Retinal pigment epithelial cell (primary cell): ENCODE measurements at regions not wholly inside any gene's neighbourhood (a gene's known extent, or its start where the extent isn't known, plus 50 kb on each side); places are given as distances from the start of the nearest gene placed in this dataset.

ENCODE experiments used
- DNase-seq: peaks from one replicate; pipeline ENCODE4 v3.0.0-alpha.2; 2010; ENCODE audit warnings: low read depth
- H3K4me3 ChIP-seq: 2 replicates; pipeline ENCODE4 v1.5.1; 2011; ENCODE audit warnings: mild to moderate bottlenecking, low read length, control low read depth, moderate library complexity
- CTCF ChIP-seq: conservative IDR thresholded peaks from 2 replicates; pipeline ENCODE4 v1.5.1; 2011; ENCODE audit warnings: low read depth, low read length, control low read depth, inconsistent platforms

DNA sequence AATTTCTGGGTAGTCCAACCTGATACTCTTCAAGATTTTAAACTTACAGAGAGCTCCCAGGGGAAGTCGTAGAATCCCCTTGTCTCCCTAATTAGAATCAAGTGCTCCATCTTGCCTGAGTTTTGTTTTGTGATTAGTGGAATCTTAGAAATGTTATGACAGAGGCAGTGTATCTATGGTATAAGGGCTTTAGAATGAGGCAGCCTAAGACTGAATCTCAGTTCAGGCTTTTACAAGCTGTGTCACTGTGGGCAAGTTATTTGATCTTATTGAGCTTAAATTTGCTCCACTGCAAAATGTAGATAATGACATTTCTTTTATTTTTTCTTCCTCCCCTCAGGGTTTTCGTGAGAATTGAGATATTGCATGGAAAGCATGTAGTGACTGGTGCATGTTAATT lies 215.5 kb downstream of the POSTN start:
- H3K4me3 ChIP-seq = no peak overlapping the region
- TF ChIP-seq CTCF = no peak
- DNase-seq = no peak

DNA sequence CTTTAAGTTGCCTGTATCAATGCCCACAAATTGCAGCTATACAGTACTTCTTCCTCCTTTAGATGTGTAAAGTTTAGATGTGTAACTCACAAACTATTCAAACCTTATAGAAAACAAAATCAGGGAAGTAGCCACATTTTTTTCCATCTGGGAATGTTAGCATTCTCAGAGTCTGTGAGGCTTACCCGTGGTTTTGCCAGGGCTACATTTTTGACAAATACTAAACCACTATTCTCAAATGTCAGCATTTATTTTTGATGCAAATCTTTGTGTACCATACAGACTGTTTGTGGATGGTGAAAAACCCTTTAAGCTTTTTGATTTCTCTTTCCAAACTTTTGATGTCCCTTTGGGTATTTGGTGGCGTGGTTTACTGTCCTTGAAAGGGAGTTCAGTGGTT lies 216.4 kb downstream of the POSTN start:
- H3K4me3 ChIP-seq = no peak overlapping the region
- TF ChIP-seq CTCF = no peak
- DNase-seq = no peak

DNA sequence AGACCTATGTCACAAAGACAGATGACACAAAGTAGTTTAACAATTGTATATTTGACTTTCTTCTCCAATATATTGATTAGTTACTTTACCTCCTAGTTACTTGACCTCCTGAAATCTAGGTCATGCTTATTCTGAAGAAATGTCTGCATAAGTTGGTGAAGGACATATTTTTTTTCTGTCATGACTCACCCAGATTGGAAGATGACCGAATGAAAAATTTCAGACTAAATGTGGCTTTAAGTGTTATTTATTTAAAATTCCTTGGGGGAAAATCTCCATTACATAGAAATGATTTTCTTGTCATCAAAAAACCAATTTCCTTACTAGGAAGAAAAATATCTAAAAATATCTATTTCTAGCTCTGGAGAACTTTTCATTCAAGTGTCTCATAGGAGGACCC lies 217.1 kb downstream of the POSTN start:
- no peak overlapping the region for H3K4me3 ChIP-seq
- no peak for DNase-seq
- TF ChIP-seq CTCF = no peak

DNA sequence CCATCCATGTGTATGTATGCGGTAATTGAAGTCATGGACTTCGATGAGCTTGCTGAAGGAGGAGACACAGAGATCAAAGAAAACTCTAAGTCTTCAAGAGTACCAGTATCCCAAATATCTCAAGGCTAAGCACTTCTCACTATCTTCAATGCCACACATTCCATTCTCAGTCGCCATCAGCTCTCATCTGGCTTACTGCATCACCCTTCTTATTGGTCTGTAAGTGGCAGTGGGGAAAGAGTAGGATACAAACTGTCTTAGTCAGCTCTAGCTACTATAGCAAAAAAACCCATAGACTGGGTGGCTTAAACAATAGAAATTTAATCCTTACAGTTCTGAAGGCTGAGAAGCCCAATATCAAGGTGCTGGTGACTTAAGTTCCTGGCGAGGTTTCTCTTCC lies 218.7 kb downstream of the POSTN start:
- TF ChIP-seq CTCF = no peak
- DNase-seq = no peak
- no peak overlapping the region for H3K4me3 ChIP-seq

GRCh38 chr13:37375724-37376123 lies 222.8 kb downstream of the POSTN start:
- DNase-seq = no peak
- no peak for TF ChIP-seq CTCF
- no peak overlapping the region for H3K4me3 ChIP-seq

- TF ChIP-seq CTCF = no peak
Observed at GRCh38 chr13:37375071-37375470, 223.5 kb downstream of the POSTN start.

DNA sequence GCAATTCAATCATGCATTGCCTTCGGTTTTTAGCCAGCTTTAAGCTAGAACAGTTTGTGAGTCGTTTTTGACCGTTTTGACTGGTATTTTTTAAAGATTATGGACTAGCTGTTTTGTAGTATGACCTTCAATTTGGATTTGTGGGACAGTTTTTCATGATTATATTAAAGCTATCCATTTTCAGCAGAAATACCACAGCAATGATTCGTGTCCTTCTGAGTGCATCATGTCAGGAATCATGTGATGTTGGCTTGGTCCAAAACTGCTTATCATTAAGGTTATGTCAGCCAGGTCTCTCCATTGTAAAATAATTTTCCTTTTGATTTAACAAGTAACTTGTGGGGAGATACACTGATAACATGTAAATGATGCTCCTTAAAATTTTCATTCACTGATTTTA lies 229.0 kb downstream of the POSTN start:
- no peak for TF ChIP-seq CTCF
- peak; percentile 10 for DNase-seq
- no peak overlapping the region for H3K4me3 ChIP-seq

More at GRCh38 chr13:37375071-37375470, 223.5 kb downstream of the POSTN start:
- no peak overlapping the region for H3K4me3 ChIP-seq
- DNase-seq = no peak
